SU-DHL-6 (cell line): ENCODE measurements at regions not wholly inside any gene's neighbourhood (a gene's known extent, or its start where the extent isn't known, plus 50 kb on each side); places are given as distances from the start of the nearest gene placed in this dataset.

Experiments used
- H2AFZ ChIP-seq: fragments of 200-600 bp; sonication (generic); 2 replicates; pipeline ENCODE4 v1.6.1; 2014; ENCODE audit warnings: low read depth, mild to moderate bottlenecking, moderate library complexity, mixed read lengths, antibody characterized with exemption, low read length; ENCODE audit not compliant: severe bottlenecking
- H3F3A ChIP-seq: fragments of 200-600 bp; shearing (Covaris generic); 2 replicates; pipeline ENCODE4 v1.6.0; 2016; ENCODE audit warnings: antibody characterized with exemption, mild to moderate bottlenecking; ENCODE audit not compliant: insufficient read depth
- H3K27ac ChIP-seq: fragments of 200-600 bp; sonication (generic); 2 replicates; pipeline ENCODE4 v1.5.1; 2016; ENCODE audit warnings: low read depth, mild to moderate bottlenecking, low read length, moderate library complexity, mixed read lengths
- H3K27me3 ChIP-seq: fragments of 200-600 bp; sonication (generic), shearing (Covaris generic); 2 replicates; pipeline ENCODE4 v1.6.0; 2014; ENCODE audit warnings: mild to moderate bottlenecking, low read length
- H3K36me3 ChIP-seq: fragments of 200-600 bp; sonication (generic); 2 replicates; pipeline ENCODE4 v1.6.1; 2014; ENCODE audit warnings: mild to moderate bottlenecking, low read length, mixed read lengths
- H3K4me2 ChIP-seq: fragments of 300-600, 200-600 bp; shearing (Covaris generic), sonication (generic); 2 replicates; pipeline ENCODE4 v1.6.0; 2014; ENCODE audit warnings: low read length, low read depth, mild to moderate bottlenecking; ENCODE audit not compliant: poor library complexity, severe bottlenecking
- H3K4me3 ChIP-seq: fragments of 200-600 bp; sonication (generic); 2 replicates; pipeline ENCODE4 v1.5.1; 2014; ENCODE audit warnings: antibody characterized with exemption, low read length, mild to moderate bottlenecking, mixed read lengths; ENCODE audit not compliant: insufficient read depth, poor library complexity, severe bottlenecking
- H3K79me2 ChIP-seq: fragments of 200-600 bp; sonication (generic); 2 replicates; pipeline ENCODE4 v1.6.1; 2014; ENCODE audit warnings: mild to moderate bottlenecking, low read length, moderate library complexity; ENCODE audit not compliant: insufficient read depth
- H3K9ac ChIP-seq: fragments of 200-600 bp; sonication (generic); 2 replicates; pipeline ENCODE4 v1.7.0; 2014; ENCODE audit warnings: mild to moderate bottlenecking, low read length
- H3K9me2 ChIP-seq: fragments of 200-600 bp; sonication (generic); replicated peaks from 2 replicates; pipeline ENCODE4 v1.6.1; 2014; ENCODE audit warnings: low read length; ENCODE audit not compliant: insufficient read depth
- H3K9me3 ChIP-seq: fragments of 200-600 bp; sonication (generic); 2 replicates; pipeline ENCODE4 v1.6.1; 2014; ENCODE audit warnings: low read length, mixed read lengths; ENCODE audit not compliant: insufficient read depth
- H4K20me1 ChIP-seq: fragments of 200-600 bp; sonication (generic); 2 replicates; pipeline ENCODE4 v1.6.1; 2014; ENCODE audit warnings: low read depth, mild to moderate bottlenecking, antibody characterized with exemption, low read length, moderate library complexity, mixed read lengths
- EZH2phosphoT487 ChIP-seq: fragments of 200-600 bp; sonication (generic), shearing (Covaris generic); conservative IDR thresholded peaks from 2 replicates; pipeline ENCODE4 v1.6.1; 2018; ENCODE audit warnings: mild to moderate bottlenecking, antibody characterized with exemption, low read length, moderate library complexity, mixed read lengths
- TF ChIP-seq, protein P1 (sequence below): fragments of 200-600 bp; sonication (generic); IDR thresholded peaks from one replicate; pipeline ENCODE4 v1.5.1; 2017; ENCODE audit warnings: antibody characterized with exemption, mild to moderate bottlenecking, low read length, moderate library complexity; ENCODE audit not compliant: insufficient read depth, poor library complexity, severe bottlenecking

DNA sequence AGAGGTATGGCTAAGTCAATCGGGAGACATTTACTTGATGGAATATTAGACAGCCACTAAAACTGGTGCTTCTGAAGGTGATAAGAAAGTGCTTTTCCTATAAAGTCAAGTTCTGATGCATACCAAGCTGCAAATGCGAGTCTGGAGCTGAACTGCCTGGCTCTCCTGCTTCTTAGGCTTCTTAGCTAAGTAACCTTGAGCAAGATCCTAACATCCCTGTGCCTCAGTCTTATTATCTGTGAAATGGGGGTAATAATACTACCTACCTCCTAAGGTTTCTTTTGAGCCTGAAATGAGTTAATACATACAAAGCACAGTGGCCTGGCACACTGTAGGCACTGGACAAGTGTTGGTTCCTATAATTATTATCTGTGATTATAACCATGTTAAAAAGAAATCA is 64.5 kb downstream of the ZIC5 start:
- no peak for TF ChIP-seq EZH2phosphoT487
- TF ChIP-seq, protein P1, sequence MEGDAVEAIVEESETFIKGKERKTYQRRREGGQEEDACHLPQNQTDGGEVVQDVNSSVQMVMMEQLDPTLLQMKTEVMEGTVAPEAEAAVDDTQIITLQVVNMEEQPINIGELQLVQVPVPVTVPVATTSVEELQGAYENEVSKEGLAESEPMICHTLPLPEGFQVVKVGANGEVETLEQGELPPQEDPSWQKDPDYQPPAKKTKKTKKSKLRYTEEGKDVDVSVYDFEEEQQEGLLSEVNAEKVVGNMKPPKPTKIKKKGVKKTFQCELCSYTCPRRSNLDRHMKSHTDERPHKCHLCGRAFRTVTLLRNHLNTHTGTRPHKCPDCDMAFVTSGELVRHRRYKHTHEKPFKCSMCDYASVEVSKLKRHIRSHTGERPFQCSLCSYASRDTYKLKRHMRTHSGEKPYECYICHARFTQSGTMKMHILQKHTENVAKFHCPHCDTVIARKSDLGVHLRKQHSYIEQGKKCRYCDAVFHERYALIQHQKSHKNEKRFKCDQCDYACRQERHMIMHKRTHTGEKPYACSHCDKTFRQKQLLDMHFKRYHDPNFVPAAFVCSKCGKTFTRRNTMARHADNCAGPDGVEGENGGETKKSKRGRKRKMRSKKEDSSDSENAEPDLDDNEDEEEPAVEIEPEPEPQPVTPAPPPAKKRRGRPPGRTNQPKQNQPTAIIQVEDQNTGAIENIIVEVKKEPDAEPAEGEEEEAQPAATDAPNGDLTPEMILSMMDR = no peak
- Histone ChIP-seq H3F3A (no peaks in the 10 kb centered on the region), H3K27me3 (no peaks in the 10 kb centered on the region), H3K9ac (no peak overlapping the region), H3K4me2 (no peak overlapping the region), H3K79me2 (no peaks in the 10 kb centered on the region), H3K27ac (no peak overlapping the region), H3K9me2 (no peaks in the 10 kb centered on the region), H2AFZ (no peak overlapping the region), H3K36me3 (no peaks in the 10 kb centered on the region), H4K20me1 (no peaks in the 10 kb centered on the region), H3K4me3 (no peak overlapping the region), H3K9me3 (no peaks in the 10 kb centered on the region)

DNA sequence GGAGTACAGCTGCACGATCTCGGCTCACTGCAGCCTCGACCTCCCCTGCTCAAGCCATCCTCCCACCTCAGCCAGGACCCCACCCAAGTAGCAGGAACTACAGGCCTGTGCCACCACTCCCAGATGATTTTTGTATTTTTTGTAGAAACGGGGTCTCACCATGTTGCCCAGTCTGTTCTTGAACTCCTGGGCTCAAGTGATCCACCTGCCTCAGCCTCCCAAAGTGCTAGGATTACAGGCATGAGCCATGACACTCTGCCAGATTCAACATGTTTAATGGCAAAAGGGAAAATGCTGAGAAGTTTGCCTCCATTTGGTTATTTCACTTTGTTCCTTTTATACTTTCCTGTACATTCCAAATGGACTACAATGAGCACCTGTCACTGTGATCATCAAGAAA is 65.8 kb downstream of the ZIC5 start:
- no peak overlapping the region for H3K4me3 ChIP-seq
- H3F3A ChIP-seq = no peaks in the 10 kb centered on the region
- no peak overlapping the region for H2AFZ ChIP-seq
- no peaks in the 10 kb centered on the region for H4K20me1 ChIP-seq
- H3K9me3 ChIP-seq = no peaks in the 10 kb centered on the region
- no peaks in the 10 kb centered on the region for H3K9me2 ChIP-seq
- no peak overlapping the region for H3K27ac ChIP-seq
- no peaks in the 10 kb centered on the region for H3K27me3 ChIP-seq
- H3K4me2 ChIP-seq = no peak overlapping the region
- no peak for TF ChIP-seq EZH2phosphoT487
- TF ChIP-seq, protein P1 = no peak
- H3K9ac ChIP-seq = no peak overlapping the region
- no peaks in the 10 kb centered on the region for H3K36me3 ChIP-seq
- no peaks in the 10 kb centered on the region for H3K79me2 ChIP-seq

DNA sequence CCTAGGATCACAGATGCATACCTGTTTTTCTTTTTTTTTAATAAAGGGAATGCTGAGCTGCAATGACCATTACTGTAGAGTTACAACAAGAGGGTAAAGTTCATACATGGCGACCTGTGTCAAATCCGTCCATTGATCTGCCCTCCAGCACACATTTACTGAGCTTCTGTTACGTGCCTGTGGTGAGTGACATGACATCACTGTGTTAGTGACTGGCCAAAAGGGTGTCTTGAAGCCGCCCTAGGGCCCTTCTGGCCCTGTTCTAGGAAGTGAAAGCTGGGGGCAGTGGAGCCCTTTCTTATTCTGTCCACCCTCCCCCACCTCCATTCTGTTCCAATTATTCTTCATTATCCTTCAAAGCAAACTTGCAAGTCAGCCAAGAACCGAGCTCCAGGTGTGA is 66.3 kb downstream of the ZIC5 start:
- no peak overlapping the region for H3K4me2 ChIP-seq
- TF ChIP-seq EZH2phosphoT487 = no peak
- TF ChIP-seq, protein P1 = no peak
- H3K9ac ChIP-seq = no peak overlapping the region
- H3K36me3 ChIP-seq = no peaks in the 10 kb centered on the region
- H3K27me3 ChIP-seq = no peaks in the 10 kb centered on the region
- H3F3A ChIP-seq = no peaks in the 10 kb centered on the region
- no peaks in the 10 kb centered on the region for H3K9me3 ChIP-seq
- no peak overlapping the region for H2AFZ ChIP-seq
- no peak overlapping the region for H3K4me3 ChIP-seq
- H3K79me2 ChIP-seq = no peaks in the 10 kb centered on the region
- no peaks in the 10 kb centered on the region for H4K20me1 ChIP-seq
- H3K27ac ChIP-seq = no peak overlapping the region
- H3K9me2 ChIP-seq = no peaks in the 10 kb centered on the region

DNA sequence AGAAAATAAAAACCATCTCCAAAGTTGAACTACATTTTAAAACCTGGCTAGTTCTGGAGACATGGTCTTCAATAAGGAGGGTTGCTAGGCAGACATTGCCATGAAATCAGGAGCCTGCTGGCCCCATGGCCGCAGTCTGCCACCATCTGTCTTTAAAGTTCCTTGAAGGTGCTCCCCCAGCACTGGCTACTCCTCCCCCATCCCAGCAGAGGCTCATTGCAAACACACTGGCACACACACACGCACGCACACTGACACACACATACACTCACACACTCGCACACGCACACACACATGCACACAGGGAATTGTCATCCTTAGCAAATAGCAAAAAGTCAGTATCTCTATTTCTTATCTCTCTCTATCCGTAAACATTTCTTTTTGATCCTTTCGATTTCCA is 68.4 kb downstream of the ZIC5 start:
- Histone ChIP-seq H3F3A (no peaks in the 10 kb centered on the region), H4K20me1 (no peaks in the 10 kb centered on the region), H3K4me2 (no peak overlapping the region), H3K4me3 (no peak overlapping the region), H3K9me3 (no peaks in the 10 kb centered on the region), H3K79me2 (no peaks in the 10 kb centered on the region), H2AFZ (no peak overlapping the region), H3K27ac (no peak overlapping the region), H3K9ac (no peak overlapping the region), H3K9me2 (no peaks in the 10 kb centered on the region), H3K36me3 (no peaks in the 10 kb centered on the region), H3K27me3 (no peaks in the 10 kb centered on the region)
- TF ChIP-seq EZH2phosphoT487 = no peak
- TF ChIP-seq, protein P1 = no peak
